Caco-2 (cell line): ENCODE measurements at regions not wholly inside any gene's neighbourhood (a gene's known extent, or its start where the extent isn't known, plus 50 kb on each side); places are given as distances from the start of the nearest gene placed in this dataset.

Source experiments
- BruUV-seq: library from RNA; stranded (reverse); fragments of 400-500 nt; replicated peaks from 2 replicates; lab custom pipeline; 2021; lab: Mats Ljungman, UMichigan
- CTCF ChIA-PET: fragments of 300-600 bp; sonication (Branson Sonifier 250); formaldehyde crosslinking; loops from one replicate; lab custom pipeline; 2022; ENCODE audit warnings: antibody characterized with exemption; lab: Charles Lee
- POLR2A ChIA-PET: fragments of 300-600 bp; sonication (Branson Sonifier 250); formaldehyde crosslinking; loops from one replicate; lab custom pipeline; 2022; ENCODE audit warnings: antibody characterized with exemption; lab: Charles Lee
- DNase-seq, 2 experiments: peaks; one replicate each; pipeline versions ENCODE4 v3.0.0 to v3.0.0-alpha.2; 2020 to 2022
- H3K27me3 ChIP-seq: replicated peaks from 2 replicates; pipeline ENCODE4 v1.6.0; 2011; ENCODE audit warnings: low read length; ENCODE audit not compliant: control insufficient read depth, insufficient read depth
- H3K36me3 ChIP-seq: 2 replicates; pipeline ENCODE4 v1.5.1; 2011; ENCODE audit warnings: low read length; ENCODE audit not compliant: control insufficient read depth, insufficient read depth
- H3K4me1 ChIP-seq: fragments of 250-450 bp; sonication (Bioruptor Pico); 2 replicates; pipeline ENCODE4 v1.5.1; 2020; ENCODE audit warnings: mild to moderate bottlenecking
- H3K4me3 ChIP-seq: 2 replicates; pipeline ENCODE4 v1.5.1; 2011; ENCODE audit warnings: low read depth, mild to moderate bottlenecking, control low read depth, low read length
- H3K9me3 ChIP-seq: fragments of 250-450 bp; sonication (Bioruptor Pico); 2 replicates; pipeline ENCODE4 v1.5.1; 2020; ENCODE audit warnings: mild to moderate bottlenecking, moderate library complexity
- H3K27ac Mint-ChIP-seq: one replicate; pipeline ENCODE4 v1.8.0; 2022; ENCODE audit warnings: mixed read lengths; ENCODE audit not compliant: unreplicated experiment
- H3K27me3 Mint-ChIP-seq: one replicate; pipeline ENCODE4 v1.8.0; 2022; ENCODE audit warnings: mixed read lengths; ENCODE audit not compliant: insufficient read depth, unreplicated experiment
- H3K36me3 Mint-ChIP-seq: one replicate; pipeline ENCODE4 v1.8.0; 2022; ENCODE audit warnings: mild to moderate bottlenecking, mixed read lengths; ENCODE audit not compliant: insufficient read depth, unreplicated experiment
- H3K4me1 Mint-ChIP-seq: one replicate; pipeline ENCODE4 v1.8.0; 2022; ENCODE audit warnings: low read depth, mixed read lengths; ENCODE audit not compliant: unreplicated experiment
- H3K4me3 Mint-ChIP-seq: one replicate; pipeline ENCODE4 v1.8.0; 2022; ENCODE audit warnings: mild to moderate bottlenecking, moderate library complexity, mixed read lengths; ENCODE audit not compliant: unreplicated experiment
- H3K9me3 Mint-ChIP-seq: one replicate; pipeline ENCODE4 v1.8.0; 2022; ENCODE audit warnings: mixed read lengths; ENCODE audit not compliant: unreplicated experiment
- intact Hi-C: fragments of 100-400 bp; cut with micrococcal nuclease; formaldehyde crosslinking; loops from one replicate; pipeline ENCODE4 v1.10.0; 2022; ENCODE audit not compliant: unreplicated experiment
- TF ChIP-seq, protein P1 (sequence below), 2 experiments: fragments of 200-600 bp in 1 of 2; IDR thresholded peaks; 1 replicate in 1 of 2; 2 replicates in 1 of 2; pipeline versions ENCODE4 v1.5.1 to v1.8.0; 2011 to 2022; ENCODE audit warnings: antibody characterized with exemption in 1 of 2, control low read depth in 1 of 2, inconsistent platforms in 1 of 2, low read depth in 1 of 2, low read length in 1 of 2, mild to moderate bottlenecking in 1 of 2, moderate library complexity in 1 of 2; ENCODE audit not compliant: insufficient read depth in 1 of 2, severe bottlenecking in 1 of 2, unreplicated experiment in 1 of 2

GRCh38 chr15:77739591-77740378 is 107.1 kb upstream of the LINGO1 start:
- Mint-ChIP-seq H3K27ac (no peak overlapping the region), H3K9me3 (no peaks in the 10 kb centered on the region), H3K36me3 (no peaks in the 10 kb centered on the region), H3K4me3 (no peak overlapping the region), H3K27me3 (peaks cover 23% of the 10 kb centered on the region), H3K4me1 (no peaks in the 10 kb centered on the region)
- H3K4me3 ChIP-seq, result no peak overlapping the region
- intact Hi-C loops, result no loop called here
- H3K36me3 ChIP-seq, result no peaks in the 10 kb centered on the region
- CTCF ChIA-PET, result interaction anchor here (0.7 kb wide), 1 partner anchor 44 kb away, joined by 3 read pairs; no protein-coding TSS in a partner anchor
- BruUV-seq, result no TSS peak
- POLR2A ChIA-PET, result no interaction called here
- no peak for DNase-seq
- H3K27me3 ChIP-seq, result no peaks in the 10 kb centered on the region; the same call in 1 of the 2 replicates
- no peaks in the 10 kb centered on the region for H3K9me3 ChIP-seq
- TF ChIP-seq, protein P1, sequence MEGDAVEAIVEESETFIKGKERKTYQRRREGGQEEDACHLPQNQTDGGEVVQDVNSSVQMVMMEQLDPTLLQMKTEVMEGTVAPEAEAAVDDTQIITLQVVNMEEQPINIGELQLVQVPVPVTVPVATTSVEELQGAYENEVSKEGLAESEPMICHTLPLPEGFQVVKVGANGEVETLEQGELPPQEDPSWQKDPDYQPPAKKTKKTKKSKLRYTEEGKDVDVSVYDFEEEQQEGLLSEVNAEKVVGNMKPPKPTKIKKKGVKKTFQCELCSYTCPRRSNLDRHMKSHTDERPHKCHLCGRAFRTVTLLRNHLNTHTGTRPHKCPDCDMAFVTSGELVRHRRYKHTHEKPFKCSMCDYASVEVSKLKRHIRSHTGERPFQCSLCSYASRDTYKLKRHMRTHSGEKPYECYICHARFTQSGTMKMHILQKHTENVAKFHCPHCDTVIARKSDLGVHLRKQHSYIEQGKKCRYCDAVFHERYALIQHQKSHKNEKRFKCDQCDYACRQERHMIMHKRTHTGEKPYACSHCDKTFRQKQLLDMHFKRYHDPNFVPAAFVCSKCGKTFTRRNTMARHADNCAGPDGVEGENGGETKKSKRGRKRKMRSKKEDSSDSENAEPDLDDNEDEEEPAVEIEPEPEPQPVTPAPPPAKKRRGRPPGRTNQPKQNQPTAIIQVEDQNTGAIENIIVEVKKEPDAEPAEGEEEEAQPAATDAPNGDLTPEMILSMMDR (IDR thresholded peaks at IDR 0.05; ENCODE audit: insufficient read depth in 1 of 2, low read depth in 1 of 2, low read length in 1 of 2, severe bottlenecking in 1 of 2, unreplicated experiment in 1 of 2), result no peak
- H3K4me1 ChIP-seq, result no peaks in the 10 kb centered on the region

DNA sequence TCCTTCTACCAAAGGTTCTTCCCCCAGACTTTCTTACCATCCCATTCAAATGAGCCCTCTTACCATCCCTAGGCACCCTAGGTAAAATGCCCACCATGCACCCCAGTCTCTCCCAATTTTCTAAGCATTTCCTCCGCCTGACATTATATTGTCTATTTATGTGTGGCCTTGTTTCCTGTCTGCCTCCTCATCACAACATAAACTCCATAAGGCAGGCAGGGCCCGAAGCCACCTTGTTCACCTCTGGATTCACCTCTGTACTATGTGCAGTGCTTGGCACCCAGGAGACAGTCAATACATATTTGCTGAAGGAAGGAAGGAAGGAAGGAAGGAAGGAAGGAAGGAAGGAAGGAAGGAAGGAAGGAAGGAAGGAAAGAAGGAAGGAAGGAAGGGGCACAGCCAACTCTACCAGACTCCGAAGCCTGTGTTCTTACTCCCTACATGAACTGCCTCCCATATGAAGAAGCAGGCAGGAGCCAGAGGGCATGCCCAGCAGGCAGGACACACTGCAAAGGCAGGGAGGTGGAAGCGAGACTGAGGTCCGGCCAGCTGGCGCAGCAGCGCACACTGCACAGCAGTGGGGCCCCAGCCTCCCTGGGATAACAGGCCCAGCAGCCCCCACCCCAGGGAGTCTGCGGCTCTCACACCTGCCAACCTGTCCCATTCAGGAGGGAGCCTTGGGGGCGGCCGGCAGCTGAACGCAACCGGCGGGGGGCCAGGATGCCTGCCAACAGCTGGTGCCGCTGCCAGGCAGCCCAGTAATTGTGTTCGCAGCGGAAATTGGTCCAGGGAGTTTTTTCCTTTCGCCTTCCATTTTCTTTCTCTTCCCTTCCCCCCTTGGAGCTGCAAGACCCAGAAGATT is 106.0 kb upstream of the LINGO1 start:
- Histone ChIP-seq H3K27me3 (no peaks in the 10 kb centered on the region; the same call in 1 of the 2 replicates), H3K9me3 (no peaks in the 10 kb centered on the region), H3K4me3 (no peak overlapping the region), H3K36me3 (no peaks in the 10 kb centered on the region), H3K4me1 (no peaks in the 10 kb centered on the region)
- H3K4me1 Mint-ChIP-seq, result no peaks in the 10 kb centered on the region
- H3K27ac Mint-ChIP-seq, result no peak overlapping the region
- DNase-seq, result no peak
- intact Hi-C loops, result no loop called here
- H3K4me3 Mint-ChIP-seq, result no peak overlapping the region
- ChIA-PET POLR2A (no interaction called here), CTCF (interaction anchor here (0.7 kb wide), 1 partner anchor 43 kb away, joined by 3 read pairs; no protein-coding TSS in a partner anchor)
- no TSS peak for BruUV-seq
- peaks cover 23% of the 10 kb centered on the region for H3K27me3 Mint-ChIP-seq
- H3K9me3 Mint-ChIP-seq, result no peaks in the 10 kb centered on the region
- no peaks in the 10 kb centered on the region for H3K36me3 Mint-ChIP-seq
- TF ChIP-seq, protein P1 (IDR thresholded peaks at IDR 0.05; ENCODE audit: insufficient read depth in 1 of 2, low read depth in 1 of 2, low read length in 1 of 2, severe bottlenecking in 1 of 2, unreplicated experiment in 1 of 2), result no peak

- no peak overlapping the region for H3K27ac Mint-ChIP-seq
- H3K4me1 Mint-ChIP-seq, result no peaks in the 10 kb centered on the region
Observed at GRCh38 chr15:77738038-77738370, 105.3 kb upstream of the LINGO1 start.

More at GRCh38 chr15:77738038-77738370, 105.3 kb upstream of the LINGO1 start:
- DNase-seq, result no peak
- no peak overlapping the region for H3K4me3 Mint-ChIP-seq
- BruUV-seq, result no TSS peak
- no peaks in the 10 kb centered on the region for H3K9me3 Mint-ChIP-seq
- no peaks in the 10 kb centered on the region for H3K36me3 Mint-ChIP-seq
- no peaks in the 10 kb centered on the region; the same call in 1 of the 2 replicates for H3K27me3 ChIP-seq
- H3K4me3 ChIP-seq, result no peak overlapping the region
- H3K9me3 ChIP-seq, result no peaks in the 10 kb centered on the region
- no peaks in the 10 kb centered on the region for H3K4me1 ChIP-seq
- TF ChIP-seq, protein P1 (IDR thresholded peaks at IDR 0.05; ENCODE audit: insufficient read depth in 1 of 2, low read depth in 1 of 2, low read length in 1 of 2, severe bottlenecking in 1 of 2, unreplicated experiment in 1 of 2), result no peak
- peaks cover 23% of the 10 kb centered on the region for H3K27me3 Mint-ChIP-seq
- intact Hi-C loops, result no loop called here
- POLR2A ChIA-PET, result no interaction called here
- no peaks in the 10 kb centered on the region for H3K36me3 ChIP-seq
- CTCF ChIA-PET, result no interaction called here
